GM06990 (cell line): ENCODE measurements at regions not wholly inside any gene's neighbourhood (a gene's known extent, or its start where the extent isn't known, plus 50 kb on each side); places are given as distances from the start of the nearest gene placed in this dataset.

Experiments used
- DNase-seq: peaks from one replicate; pipeline ENCODE4 v3.0.0-alpha.2; 2011; ENCODE audit not compliant: insufficient read length; ENCODE audit errors: extremely low read depth
- H3K27me3 ChIP-seq: replicated peaks from 2 replicates; pipeline ENCODE4 v1.6.0; 2011; ENCODE audit warnings: low read length; ENCODE audit not compliant: control insufficient read depth, insufficient read depth
- H3K36me3 ChIP-seq: 2 replicates; pipeline ENCODE4 v1.5.1; 2011; ENCODE audit warnings: low read length; ENCODE audit not compliant: control insufficient read depth, insufficient read depth
- H3K4me3 ChIP-seq: replicated peaks from 2 replicates; pipeline ENCODE4 v1.5.1; 2011; ENCODE audit warnings: low read depth, mild to moderate bottlenecking, control low read depth, low read length
- TF ChIP-seq, protein P1 (sequence below): IDR thresholded peaks from 2 replicates; pipeline ENCODE4 v1.5.1; 2011; ENCODE audit warnings: low read length, control low read depth, mild to moderate bottlenecking, inconsistent platforms; ENCODE audit not compliant: insufficient read depth, poor library complexity, severe bottlenecking

DNA sequence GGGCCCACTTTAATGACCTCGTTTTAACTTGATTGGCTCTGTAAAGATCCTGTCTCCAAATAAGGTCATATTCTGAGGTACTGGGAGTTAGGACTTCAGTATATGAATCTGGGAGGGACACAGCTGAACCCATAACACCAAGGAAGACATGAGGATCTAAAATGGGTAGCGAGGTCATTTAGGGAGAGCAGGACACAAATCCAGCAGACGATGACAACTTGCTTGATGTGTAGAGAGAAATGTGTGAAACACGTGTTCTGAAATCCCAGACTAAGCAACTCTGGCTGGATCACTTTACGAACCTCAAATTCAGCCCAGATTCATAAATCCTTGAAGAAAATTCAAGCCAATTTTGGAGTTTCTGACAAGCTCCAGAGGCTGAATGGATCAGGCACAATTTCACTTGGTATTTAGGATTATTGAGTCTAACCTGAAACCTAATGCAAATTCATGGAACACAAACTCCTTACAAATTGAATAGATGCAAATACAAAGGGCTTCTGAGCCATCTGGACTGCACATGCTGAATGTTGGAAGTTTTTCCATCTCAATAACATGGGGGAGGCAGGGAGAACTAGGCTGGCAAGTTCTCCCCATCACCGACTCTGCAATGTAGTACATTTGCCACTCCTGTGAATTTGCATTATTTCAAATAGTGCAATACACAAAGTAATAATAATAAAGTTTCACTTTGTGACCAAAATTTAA lies 74.0 kb upstream of the SLC30A5 start:
- TF ChIP-seq, protein P1, sequence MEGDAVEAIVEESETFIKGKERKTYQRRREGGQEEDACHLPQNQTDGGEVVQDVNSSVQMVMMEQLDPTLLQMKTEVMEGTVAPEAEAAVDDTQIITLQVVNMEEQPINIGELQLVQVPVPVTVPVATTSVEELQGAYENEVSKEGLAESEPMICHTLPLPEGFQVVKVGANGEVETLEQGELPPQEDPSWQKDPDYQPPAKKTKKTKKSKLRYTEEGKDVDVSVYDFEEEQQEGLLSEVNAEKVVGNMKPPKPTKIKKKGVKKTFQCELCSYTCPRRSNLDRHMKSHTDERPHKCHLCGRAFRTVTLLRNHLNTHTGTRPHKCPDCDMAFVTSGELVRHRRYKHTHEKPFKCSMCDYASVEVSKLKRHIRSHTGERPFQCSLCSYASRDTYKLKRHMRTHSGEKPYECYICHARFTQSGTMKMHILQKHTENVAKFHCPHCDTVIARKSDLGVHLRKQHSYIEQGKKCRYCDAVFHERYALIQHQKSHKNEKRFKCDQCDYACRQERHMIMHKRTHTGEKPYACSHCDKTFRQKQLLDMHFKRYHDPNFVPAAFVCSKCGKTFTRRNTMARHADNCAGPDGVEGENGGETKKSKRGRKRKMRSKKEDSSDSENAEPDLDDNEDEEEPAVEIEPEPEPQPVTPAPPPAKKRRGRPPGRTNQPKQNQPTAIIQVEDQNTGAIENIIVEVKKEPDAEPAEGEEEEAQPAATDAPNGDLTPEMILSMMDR = no peak
- H3K27me3 ChIP-seq = no peaks in the 10 kb centered on the region

DNA sequence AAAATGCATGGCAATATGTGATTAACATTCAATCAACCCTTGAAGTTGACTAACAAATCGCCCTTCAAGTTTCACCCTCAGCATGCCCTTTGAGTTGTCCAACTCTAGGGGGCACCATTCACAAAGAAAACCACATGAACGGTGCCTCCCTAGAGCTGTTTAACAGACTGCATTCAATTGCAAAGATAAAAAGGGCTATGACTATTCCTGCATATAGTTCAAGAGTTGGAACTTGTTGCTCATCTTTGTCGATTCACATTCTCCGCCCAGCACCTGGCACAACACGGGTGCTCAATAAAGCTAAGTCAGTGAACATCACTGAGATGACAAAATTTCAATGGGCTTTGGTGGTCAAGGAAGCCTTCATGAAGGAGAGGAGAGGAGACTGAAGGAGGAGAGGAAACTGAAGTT lies 69.6 kb upstream of the SLC30A5 start:
- TF ChIP-seq, protein P1 = peak; percentile 50
- Histone ChIP-seq H3K4me3 (no peak overlapping the region), H3K27me3 (no peaks in the 10 kb centered on the region), H3K36me3 (no peaks in the 10 kb centered on the region)
- DNase-seq = no peak

More for the DNA sequence above, 74.0 kb upstream of the SLC30A5 start:
- Histone ChIP-seq H3K4me3 (no peak overlapping the region), H3K36me3 (no peaks in the 10 kb centered on the region)
- no peak for DNase-seq

- TF ChIP-seq, protein P1 = no peak
- Histone ChIP-seq H3K27me3 (no peaks in the 10 kb centered on the region), H3K36me3 (no peaks in the 10 kb centered on the region), H3K4me3 (no peak overlapping the region)
- DNase-seq = no peak
These were observed 64.5 kb upstream of the SLC30A5 start for GRCh38 chr5:69029292-69029691.

GRCh38 chr5:69030358-69031062 lies 63.3 kb upstream of the SLC30A5 start:
- Histone ChIP-seq H3K27me3 (no peaks in the 10 kb centered on the region), H3K4me3 (no peak overlapping the region), H3K36me3 (no peaks in the 10 kb centered on the region)
- TF ChIP-seq, protein P1 = no peak
- DNase-seq = no peak

DNA sequence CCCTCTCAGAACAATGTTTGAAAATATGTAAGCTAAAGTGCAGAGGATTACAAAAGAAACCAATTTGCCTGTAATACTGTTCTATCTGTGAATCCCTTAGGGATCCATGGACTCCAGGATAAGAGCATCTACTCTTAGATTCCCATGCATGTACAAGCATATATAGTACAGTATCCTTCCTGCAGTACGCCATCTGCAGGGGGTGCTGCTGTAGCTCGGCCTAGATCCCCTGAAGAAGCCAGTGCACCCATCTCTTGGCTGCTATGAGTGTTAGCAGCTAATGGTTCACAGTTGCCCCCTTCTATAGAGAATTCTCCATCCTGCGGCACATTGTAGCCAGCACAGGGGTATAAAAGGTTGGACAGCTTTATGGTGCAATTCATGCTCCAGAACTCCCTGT lies 61.8 kb upstream of the SLC30A5 start:
- Histone ChIP-seq H3K4me3 (no peak overlapping the region), H3K27me3 (no peaks in the 10 kb centered on the region), H3K36me3 (no peaks in the 10 kb centered on the region)
- TF ChIP-seq, protein P1 = peak; percentile 21
- DNase-seq = no peak
